ENCODE measurements at regions not wholly inside any gene's neighbourhood (a gene's known extent, or its start where the extent isn't known, plus 50 kb on each side); places are given as distances from the start of the nearest gene placed in this dataset.

GRCh38 chr9:129486756-129487657 is 133.9 kb downstream of the C9orf50 start:
- no peak for DNase-seq

- no peak for DNase-seq
These were observed 135.6 kb downstream of the C9orf50 start for GRCh38 chr9:129485145-129485774.

GRCh38 chr9:129484352-129485000 is 136.4 kb downstream of the C9orf50 start:
- DNase-seq: no peak

GRCh38 chr9:129483415-129484351 is 137.2 kb downstream of the C9orf50 start:
- DNase-seq: no peak

GRCh38 chr9:129482521-129483414 is 138.1 kb downstream of the C9orf50 start:
- no peak for DNase-seq

GRCh38 chr9:129481810-129482511 is 138.9 kb downstream of the C9orf50 start:
- DNase-seq: no peak

GRCh38 chr9:129481424-129481809 is 139.5 kb downstream of the C9orf50 start:
- no peak for DNase-seq

- no peak for DNase-seq
These were observed 140.2 kb downstream of the C9orf50 start for GRCh38 chr9:129480745-129481144.

GRCh38 chr9:129480227-129480626 is 140.7 kb downstream of the C9orf50 start:
- DNase-seq: no peak

- no peak for DNase-seq
These were observed 141.3 kb downstream of the C9orf50 start for GRCh38 chr9:129479631-129480011.

GRCh38 chr9:129478961-129479630 is 141.8 kb downstream of the C9orf50 start:
- no peak for DNase-seq

GRCh38 chr9:129478461-129478860 is 142.4 kb downstream of the C9orf50 start:
- no peak for DNase-seq

GRCh38 chr9:129476821-129477611 is 143.9 kb downstream of the C9orf50 start:
- DNase-seq: no peak

- no peak for DNase-seq
These were observed 146.0 kb downstream of the C9orf50 start for GRCh38 chr9:129474740-129475404.

GRCh38 chr9:129473523-129474244 is 147.2 kb downstream of the C9orf50 start:
- no peak for DNase-seq

GRCh38 chr9:129472651-129473102 is 148.2 kb downstream of the C9orf50 start:
- no peak for DNase-seq

- DNase-seq: no peak
These were observed 149.5 kb downstream of the C9orf50 start for GRCh38 chr9:129471201-129472019.
